ENCODE measurements at regions not wholly inside any gene's neighbourhood (a gene's known extent, or its start where the extent isn't known, plus 50 kb on each side); places are given as distances from the start of the nearest gene placed in this dataset.

GRCh38 chr18:70973626-70974025 lies 684.8 kb downstream of the SOCS6 start:
- Mint-ChIP-seq H3K27ac (no peak overlapping the region), H3K4me3 (no peak overlapping the region), H3K36me3 (peaks cover 0 to 5% (median 0%) of the 10 kb centered on the region in 5 donors), H3K4me1 (no peaks in the 10 kb centered on the region), H3K27me3 (peaks cover 0 to 2% (median 0%) of the 10 kb centered on the region in 5 donors), H3K9me3 (peaks cover 0 to 10% (median 2%) of the 10 kb centered on the region in 11 donors)
- intact Hi-C loops (cut with micrococcal nuclease) = no loop called here
- Histone ChIP-seq H3K36me3 (ENCODE audit: control insufficient read depth in 2 of 3, insufficient read depth in 3 of 3, low read length in 3 of 3) (no peaks in the 10 kb centered on the region), H3K27ac (ENCODE audit: low read depth, low read length) (no peak overlapping the region), H3K9me3 (ENCODE audit: control insufficient read depth in 2 of 3, low read length in 3 of 3) (no peaks in the 10 kb centered on the region), H3K27me3 (ENCODE audit: control insufficient read depth in 2 of 2, insufficient read depth in 2 of 2, low read length in 2 of 2) (no peaks in the 10 kb centered on the region), H3K4me3 (ENCODE audit: low read length) (no peak overlapping the region), H3K4me1 (ENCODE audit: control insufficient read depth in 2 of 2, insufficient read depth in 2 of 2, low read length in 2 of 2) (no peaks in the 10 kb centered on the region)
- no peak for ATAC-seq
- POLR2A ChIA-PET = interaction anchor here (0.6 kb wide), 1 partner anchor 392 kb away, joined by 3 read pairs; no protein-coding TSS in a partner anchor
- DNase-seq = no peak
- CTCF ChIA-PET = no interaction called here

GRCh38 chr18:70966419-70966818 lies 677.6 kb downstream of the SOCS6 start:
- H3K4me1 Mint-ChIP-seq = no peaks in the 10 kb centered on the region
- H3K9me3 ChIP-seq (ENCODE audit: control insufficient read depth in 2 of 3, low read length in 3 of 3) = no peaks in the 10 kb centered on the region
- no peaks in the 10 kb centered on the region for H3K36me3 ChIP-seq (ENCODE audit: control insufficient read depth in 2 of 3, insufficient read depth in 3 of 3, low read length in 3 of 3)
- H3K9me3 Mint-ChIP-seq = peaks cover 0 to 5% (median 1%) of the 10 kb centered on the region in 11 donors
- ChIA-PET CTCF (no interaction called here), POLR2A (no interaction called here)
- no peak overlapping the region for H3K4me3 Mint-ChIP-seq
- H3K27me3 ChIP-seq (ENCODE audit: control insufficient read depth in 2 of 2, insufficient read depth in 2 of 2, low read length in 2 of 2) = no peaks in the 10 kb centered on the region
- DNase-seq (no peak), ATAC-seq (no peak)
- no peaks in the 10 kb centered on the region for H3K27me3 Mint-ChIP-seq
- no peak overlapping the region for H3K27ac ChIP-seq (ENCODE audit: low read depth, low read length)
- no peaks in the 10 kb centered on the region for H3K4me1 ChIP-seq (ENCODE audit: control insufficient read depth in 2 of 2, insufficient read depth in 2 of 2, low read length in 2 of 2)
- intact Hi-C loops (cut with micrococcal nuclease) = no loop called here
- no peaks in the 10 kb centered on the region for H3K36me3 Mint-ChIP-seq
- no peak overlapping the region for H3K27ac Mint-ChIP-seq
- no peak overlapping the region for H3K4me3 ChIP-seq (ENCODE audit: low read length)

GRCh38 chr18:70961939-70962338 lies 673.1 kb downstream of the SOCS6 start:
- no peak for DNase-seq
- no peak for ATAC-seq
- CTCF ChIA-PET = no interaction called here
- Histone ChIP-seq H3K4me1 (ENCODE audit: control insufficient read depth in 2 of 2, insufficient read depth in 2 of 2, low read length in 2 of 2) (no peaks in the 10 kb centered on the region), H3K9me3 (ENCODE audit: control insufficient read depth in 2 of 3, low read length in 3 of 3) (no peaks in the 10 kb centered on the region), H3K27ac (ENCODE audit: low read depth, low read length) (no peak overlapping the region), H3K4me3 (ENCODE audit: low read length) (no peak overlapping the region), H3K27me3 (ENCODE audit: control insufficient read depth in 2 of 2, insufficient read depth in 2 of 2, low read length in 2 of 2) (no peaks in the 10 kb centered on the region), H3K36me3 (ENCODE audit: control insufficient read depth in 2 of 3, insufficient read depth in 3 of 3, low read length in 3 of 3) (no peaks in the 10 kb centered on the region)
- Mint-ChIP-seq H3K36me3 (no peaks in the 10 kb centered on the region), H3K4me1 (no peaks in the 10 kb centered on the region), H3K27ac (no peak overlapping the region), H3K9me3 (peaks cover 0 to 2% (median 0%) of the 10 kb centered on the region in 11 donors), H3K27me3 (no peaks in the 10 kb centered on the region), H3K4me3 (no peak overlapping the region)
- POLR2A ChIA-PET = interaction anchor here (0.6 kb wide), 1 partner anchor 571 kb away, joined by 3 read pairs; no protein-coding TSS in a partner anchor
- intact Hi-C loops (cut with micrococcal nuclease) = no loop called here

- H3K27ac ChIP-seq (ENCODE audit: low read depth, low read length) = no peak overlapping the region
- ATAC-seq (no peak), DNase-seq (peak in 1 of 9 donors; percentile 3)
- intact Hi-C loops (cut with micrococcal nuclease) = loop anchor here in 1 of 2 donors (10.0 kb wide), 1 partner anchor 62 kb away; no protein-coding TSS in a partner anchor
- ChIA-PET CTCF (no interaction called here), POLR2A (no interaction called here)
- Mint-ChIP-seq H3K4me3 (no peak overlapping the region), H3K9me3 (peaks cover 0 to 6% (median 2%) of the 10 kb centered on the region in 11 donors), H3K27ac (no peak overlapping the region), H3K4me1 (no peaks in the 10 kb centered on the region), H3K27me3 (no peaks in the 10 kb centered on the region), H3K36me3 (no peaks in the 10 kb centered on the region)
- H3K9me3 ChIP-seq (ENCODE audit: control insufficient read depth in 2 of 3, low read length in 3 of 3) = no peaks in the 10 kb centered on the region
- no peaks in the 10 kb centered on the region for H3K4me1 ChIP-seq (ENCODE audit: control insufficient read depth in 2 of 2, insufficient read depth in 2 of 2, low read length in 2 of 2)
- H3K27me3 ChIP-seq (ENCODE audit: control insufficient read depth in 2 of 2, insufficient read depth in 2 of 2, low read length in 2 of 2) = no peaks in the 10 kb centered on the region
- H3K4me3 ChIP-seq (ENCODE audit: low read length) = no peak overlapping the region
- H3K36me3 ChIP-seq (ENCODE audit: control insufficient read depth in 2 of 3, insufficient read depth in 3 of 3, low read length in 3 of 3) = no peaks in the 10 kb centered on the region
These were observed 667.7 kb downstream of the SOCS6 start for GRCh38 chr18:70956554-70956953.

- H3K27me3 ChIP-seq (ENCODE audit: control insufficient read depth in 2 of 2, insufficient read depth in 2 of 2, low read length in 2 of 2) = no peaks in the 10 kb centered on the region
- no peak overlapping the region for H3K27ac ChIP-seq (ENCODE audit: low read depth, low read length)
- Mint-ChIP-seq H3K4me3 (no peak overlapping the region), H3K27me3 (no peaks in the 10 kb centered on the region), H3K4me1 (peaks cover 0 to 10% (median 8%) of the 10 kb centered on the region in 7 donors), H3K36me3 (no peaks in the 10 kb centered on the region), H3K27ac (no peak overlapping the region), H3K9me3 (no peaks in the 10 kb centered on the region)
- CTCF ChIA-PET = interaction anchor here (0.6 to 0.7 kb wide), 2 partner anchors 47 to 328 kb away, joined by 3 read pairs; no protein-coding TSS in a partner anchor
- POLR2A ChIA-PET = no interaction called here
- DNase-seq (no peak), ATAC-seq (no peak)
- no peak overlapping the region for H3K4me3 ChIP-seq (ENCODE audit: low read length)
- no peaks in the 10 kb centered on the region for H3K36me3 ChIP-seq (ENCODE audit: control insufficient read depth in 2 of 3, insufficient read depth in 3 of 3, low read length in 3 of 3)
- intact Hi-C loops (cut with micrococcal nuclease) = loop anchor here (10.0 kb wide), 3 partner anchors 539 to 1609 kb away; partner anchors contain the start of gene CBLN2 (in 1 of the 2)
- H3K4me1 ChIP-seq (ENCODE audit: control insufficient read depth in 2 of 2, insufficient read depth in 2 of 2, low read length in 2 of 2) = peaks cover 0 to 6% of the 10 kb centered on the region in 2 donors
- H3K9me3 ChIP-seq (ENCODE audit: control insufficient read depth in 2 of 3, low read length in 3 of 3) = no peaks in the 10 kb centered on the region
These were observed 647.3 kb downstream of the SOCS6 start for GRCh38 chr18:70936160-70936559.

- no peak overlapping the region for H3K27ac ChIP-seq (ENCODE audit: low read depth, low read length)
- ChIA-PET CTCF (interaction anchor here (0.6 to 0.7 kb wide), 2 partner anchors 201 to 420 kb away, joined by 3 to 5 read pairs; no protein-coding TSS in a partner anchor), POLR2A (no interaction called here)
- no peaks in the 10 kb centered on the region for H3K9me3 ChIP-seq (ENCODE audit: control insufficient read depth in 2 of 3, low read length in 3 of 3)
- no peak overlapping the region for H3K4me3 ChIP-seq (ENCODE audit: low read length)
- ATAC-seq (no peak), DNase-seq (peak in 5 of 9 donors; percentile 4 to 32 (median 19))
- Mint-ChIP-seq H3K36me3 (no peaks in the 10 kb centered on the region), H3K27me3 (no peaks in the 10 kb centered on the region), H3K4me1 (peaks cover 0 to 10% (median 8%) of the 10 kb centered on the region in 7 donors), H3K27ac (peak overlapping the region in 3 of 9 donors; percentile 4 to 59 (median 16)), H3K4me3 (no peak overlapping the region), H3K9me3 (no peaks in the 10 kb centered on the region)
- intact Hi-C loops (cut with micrococcal nuclease) = loop anchor here (1.0 to 10.0 kb wide), 8 partner anchors 13 to 1613 kb away; partner anchors contain the start of gene CBLN2 (in 1 of the 2)
- H3K4me1 ChIP-seq (ENCODE audit: control insufficient read depth in 2 of 2, insufficient read depth in 2 of 2, low read length in 2 of 2) = peaks cover 0 to 6% of the 10 kb centered on the region in 2 donors
- no peaks in the 10 kb centered on the region for H3K27me3 ChIP-seq (ENCODE audit: control insufficient read depth in 2 of 2, insufficient read depth in 2 of 2, low read length in 2 of 2)
- no peaks in the 10 kb centered on the region for H3K36me3 ChIP-seq (ENCODE audit: control insufficient read depth in 2 of 3, insufficient read depth in 3 of 3, low read length in 3 of 3)
These were observed 643.3 kb downstream of the SOCS6 start for GRCh38 chr18:70931942-70932814.

Measured in naive thymus-derived CD4-positive, alpha-beta T cell (primary cell).